GM12878 (cell line): ENCODE measurements at regions not wholly inside any gene's neighbourhood (a gene's known extent, or its start where the extent isn't known, plus 50 kb on each side); places are given as distances from the start of the nearest gene placed in this dataset.

Experiments
- MYC ChIP-seq: IDR thresholded peaks from 2 replicates; pipeline ENCODE4 v1.6.1; 2011; ENCODE audit warnings: mild to moderate bottlenecking, low read length, moderate library complexity, inconsistent platforms; ENCODE audit not compliant: insufficient read depth, insufficient replicate concordance, insufficient read length, severe bottlenecking
- NRF1 ChIP-seq: conservative IDR thresholded peaks from 2 replicates; pipeline ENCODE4 v1.6.1; 2011; ENCODE audit warnings: mild to moderate bottlenecking, low read depth, low read length, improper control_type of control experiment
- POLR2A ChIP-seq: IDR thresholded peaks from 2 replicates; pipeline ENCODE4 v1.6.1; 2011; ENCODE audit warnings: low read depth, mild to moderate bottlenecking, low read length
- RAD51 ChIP-seq: fragments of 450-650 bp; IDR thresholded peaks from 2 replicates; pipeline ENCODE4 v1.6.1; 2016; ENCODE audit warnings: moderate library complexity, mild to moderate bottlenecking, inconsistent platforms
- SIX5 ChIP-seq: IDR thresholded peaks from 2 replicates; pipeline ENCODE4 v1.6.1; 2011; ENCODE audit warnings: mild to moderate bottlenecking, low read depth, low read length, moderate library complexity; ENCODE audit not compliant: severe bottlenecking
- SREBF1 ChIP-seq: IDR thresholded peaks from 2 replicates; pipeline ENCODE4 v1.6.1; 2012; ENCODE audit warnings: mild to moderate bottlenecking, low read length
- TF ChIP-seq, protein P1 (sequence below): fragments of 450-650 bp; IDR thresholded peaks from 2 replicates; pipeline ENCODE4 v1.6.1; 2017; ENCODE audit warnings: mild to moderate bottlenecking, moderate library complexity
- TF ChIP-seq, protein P2 (sequence below): fragments of 150-350 bp; IDR thresholded peaks from 2 replicates; pipeline ENCODE4 v1.6.1; 2016; ENCODE audit warnings: low read depth, low read length
- TF ChIP-seq, protein P3 (sequence below): IDR thresholded peaks from 2 replicates; pipeline ENCODE4 v1.6.1; 2012; ENCODE audit warnings: low read depth, low read length, improper control_type of control experiment

DNA sequence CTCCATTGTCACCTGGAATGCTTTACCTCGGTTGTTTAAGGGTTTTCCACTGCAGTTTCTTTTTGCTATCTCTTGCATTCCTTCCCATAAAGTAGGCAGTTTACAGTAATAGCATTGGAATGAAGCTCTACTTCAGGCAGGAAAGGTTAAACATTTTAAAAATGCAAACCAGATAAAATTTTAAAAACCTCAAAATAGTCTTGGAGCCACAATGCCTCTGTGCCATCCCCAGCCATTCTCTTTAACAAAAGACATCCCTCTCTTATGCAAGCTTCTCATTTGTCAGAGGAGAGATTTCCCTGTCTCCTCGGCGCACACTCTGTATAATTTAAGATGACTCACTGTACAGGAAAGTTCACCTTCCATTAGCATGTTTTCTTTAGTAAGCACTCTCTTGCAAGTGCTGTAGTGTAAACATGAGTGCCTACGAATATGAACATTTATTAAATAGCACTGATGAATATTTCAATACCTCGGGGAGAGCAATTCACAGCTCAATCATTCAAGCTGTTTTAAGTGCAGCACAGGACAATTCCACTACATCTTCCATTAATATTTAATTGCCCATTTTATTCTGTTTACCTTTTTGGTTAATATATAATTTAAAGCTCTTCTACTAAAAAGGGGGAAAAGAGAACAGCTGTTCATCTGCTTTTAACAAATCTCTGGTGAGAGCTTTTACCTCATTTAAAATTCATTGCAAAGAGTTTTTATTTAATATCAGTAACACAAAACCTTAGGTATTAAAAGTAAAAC, 343.6 kb downstream of the SPATA31D1 start (continued):
- TF ChIP-seq, protein P1, sequence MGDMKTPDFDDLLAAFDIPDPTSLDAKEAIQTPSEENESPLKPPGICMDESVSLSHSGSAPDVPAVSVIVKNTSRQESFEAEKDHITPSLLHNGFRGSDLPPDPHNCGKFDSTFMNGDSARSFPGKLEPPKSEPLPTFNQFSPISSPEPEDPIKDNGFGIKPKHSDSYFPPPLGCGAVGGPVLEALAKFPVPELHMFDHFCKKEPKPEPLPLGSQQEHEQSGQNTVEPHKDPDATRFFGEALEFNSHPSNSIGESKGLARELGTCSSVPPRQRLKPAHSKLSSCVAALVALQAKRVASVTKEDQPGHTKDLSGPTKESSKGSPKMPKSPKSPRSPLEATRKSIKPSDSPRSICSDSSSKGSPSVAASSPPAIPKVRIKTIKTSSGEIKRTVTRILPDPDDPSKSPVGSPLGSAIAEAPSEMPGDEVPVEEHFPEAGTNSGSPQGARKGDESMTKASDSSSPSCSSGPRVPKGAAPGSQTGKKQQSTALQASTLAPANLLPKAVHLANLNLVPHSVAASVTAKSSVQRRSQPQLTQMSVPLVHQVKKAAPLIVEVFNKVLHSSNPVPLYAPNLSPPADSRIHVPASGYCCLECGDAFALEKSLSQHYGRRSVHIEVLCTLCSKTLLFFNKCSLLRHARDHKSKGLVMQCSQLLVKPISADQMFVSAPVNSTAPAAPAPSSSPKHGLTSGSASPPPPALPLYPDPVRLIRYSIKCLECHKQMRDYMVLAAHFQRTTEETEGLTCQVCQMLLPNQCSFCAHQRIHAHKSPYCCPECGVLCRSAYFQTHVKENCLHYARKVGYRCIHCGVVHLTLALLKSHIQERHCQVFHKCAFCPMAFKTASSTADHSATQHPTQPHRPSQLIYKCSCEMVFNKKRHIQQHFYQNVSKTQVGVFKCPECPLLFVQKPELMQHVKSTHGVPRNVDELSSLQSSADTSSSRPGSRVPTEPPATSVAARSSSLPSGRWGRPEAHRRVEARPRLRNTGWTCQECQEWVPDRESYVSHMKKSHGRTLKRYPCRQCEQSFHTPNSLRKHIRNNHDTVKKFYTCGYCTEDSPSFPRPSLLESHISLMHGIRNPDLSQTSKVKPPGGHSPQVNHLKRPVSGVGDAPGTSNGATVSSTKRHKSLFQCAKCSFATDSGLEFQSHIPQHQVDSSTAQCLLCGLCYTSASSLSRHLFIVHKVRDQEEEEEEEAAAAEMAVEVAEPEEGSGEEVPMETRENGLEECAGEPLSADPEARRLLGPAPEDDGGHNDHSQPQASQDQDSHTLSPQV = no peak
- TF ChIP-seq, protein P2, sequence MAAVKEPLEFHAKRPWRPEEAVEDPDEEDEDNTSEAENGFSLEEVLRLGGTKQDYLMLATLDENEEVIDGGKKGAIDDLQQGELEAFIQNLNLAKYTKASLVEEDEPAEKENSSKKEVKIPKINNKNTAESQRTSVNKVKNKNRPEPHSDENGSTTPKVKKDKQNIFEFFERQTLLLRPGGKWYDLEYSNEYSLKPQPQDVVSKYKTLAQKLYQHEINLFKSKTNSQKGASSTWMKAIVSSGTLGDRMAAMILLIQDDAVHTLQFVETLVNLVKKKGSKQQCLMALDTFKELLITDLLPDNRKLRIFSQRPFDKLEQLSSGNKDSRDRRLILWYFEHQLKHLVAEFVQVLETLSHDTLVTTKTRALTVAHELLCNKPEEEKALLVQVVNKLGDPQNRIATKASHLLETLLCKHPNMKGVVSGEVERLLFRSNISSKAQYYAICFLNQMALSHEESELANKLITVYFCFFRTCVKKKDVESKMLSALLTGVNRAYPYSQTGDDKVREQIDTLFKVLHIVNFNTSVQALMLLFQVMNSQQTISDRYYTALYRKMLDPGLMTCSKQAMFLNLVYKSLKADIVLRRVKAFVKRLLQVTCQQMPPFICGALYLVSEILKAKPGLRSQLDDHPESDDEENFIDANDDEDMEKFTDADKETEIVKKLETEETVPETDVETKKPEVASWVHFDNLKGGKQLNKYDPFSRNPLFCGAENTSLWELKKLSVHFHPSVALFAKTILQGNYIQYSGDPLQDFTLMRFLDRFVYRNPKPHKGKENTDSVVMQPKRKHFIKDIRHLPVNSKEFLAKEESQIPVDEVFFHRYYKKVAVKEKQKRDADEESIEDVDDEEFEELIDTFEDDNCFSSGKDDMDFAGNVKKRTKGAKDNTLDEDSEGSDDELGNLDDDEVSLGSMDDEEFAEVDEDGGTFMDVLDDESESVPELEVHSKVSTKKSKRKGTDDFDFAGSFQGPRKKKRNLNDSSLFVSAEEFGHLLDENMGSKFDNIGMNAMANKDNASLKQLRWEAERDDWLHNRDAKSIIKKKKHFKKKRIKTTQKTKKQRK = no peak
- TF ChIP-seq MYC (no peak), RAD51 (no peak), SREBF1 (no peak), POLR2A (no peak), NRF1 (no peak), SIX5 (no peak)
- TF ChIP-seq, protein P3, sequence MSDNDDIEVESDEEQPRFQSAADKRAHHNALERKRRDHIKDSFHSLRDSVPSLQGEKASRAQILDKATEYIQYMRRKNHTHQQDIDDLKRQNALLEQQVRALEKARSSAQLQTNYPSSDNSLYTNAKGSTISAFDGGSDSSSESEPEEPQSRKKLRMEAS = no peak
